ENCODE measurements at regions not wholly inside any gene's neighbourhood (a gene's known extent, or its start where the extent isn't known, plus 50 kb on each side); places are given as distances from the start of the nearest gene placed in this dataset.

- no peak for TF ChIP-seq TAF1 (IDR thresholded peaks at IDR 0.05; ENCODE audit: low read depth)
- TF ChIP-seq RAD21 (IDR thresholded peaks at IDR 0.05; ENCODE audit: low read depth), result no peak
- TF ChIP-seq TEAD4 (IDR thresholded peaks at IDR 0.05), result no peak
- no peak for TF ChIP-seq FOXM1 (IDR thresholded peaks at IDR 0.05; ENCODE audit: borderline replicate concordance, low read depth)
- no peak for TF ChIP-seq EP300 (IDR thresholded peaks at IDR 0.05; ENCODE audit: borderline replicate concordance)
- no peak for TF ChIP-seq YY1 (IDR thresholded peaks at IDR 0.05; ENCODE audit: low read depth)
- no peak for TF ChIP-seq CREB1 (IDR thresholded peaks at IDR 0.05; ENCODE audit: low read depth)
- no peak for TF ChIP-seq NFIC (IDR thresholded peaks at IDR 0.05)
- TF ChIP-seq REST (IDR thresholded peaks at IDR 0.05; ENCODE audit: low read depth), result no peak
- TF ChIP-seq MAX (IDR thresholded peaks at IDR 0.05), result no peak
- TF ChIP-seq TCF12 (IDR thresholded peaks at IDR 0.05; ENCODE audit: low read depth), result no peak
- no peak for TF ChIP-seq EGR1 (IDR thresholded peaks at IDR 0.05)
- no peak for TF ChIP-seq ZBTB7A (IDR thresholded peaks at IDR 0.05; ENCODE audit: low read depth)
- no peak for TF ChIP-seq USF1 (IDR thresholded peaks at IDR 0.05)
- no peak for TF ChIP-seq CEBPB (IDR thresholded peaks at IDR 0.05)
Observed at GRCh38 chr15:69808756-69809155, 289.0 kb downstream of the TLE3 start.

- TF ChIP-seq RAD21 (IDR thresholded peaks at IDR 0.05; ENCODE audit: low read depth) (no peak), EP300 (IDR thresholded peaks at IDR 0.05; ENCODE audit: borderline replicate concordance) (no peak), TCF12 (IDR thresholded peaks at IDR 0.05; ENCODE audit: low read depth) (no peak), TEAD4 (IDR thresholded peaks at IDR 0.05) (no peak), USF1 (IDR thresholded peaks at IDR 0.05) (no peak), CREB1 (IDR thresholded peaks at IDR 0.05; ENCODE audit: low read depth) (no peak), YY1 (IDR thresholded peaks at IDR 0.05; ENCODE audit: low read depth) (no peak), TAF1 (IDR thresholded peaks at IDR 0.05; ENCODE audit: low read depth) (no peak), NFIC (IDR thresholded peaks at IDR 0.05) (no peak), CEBPB (IDR thresholded peaks at IDR 0.05) (no peak), REST (IDR thresholded peaks at IDR 0.05; ENCODE audit: low read depth) (no peak), ZBTB7A (IDR thresholded peaks at IDR 0.05; ENCODE audit: low read depth) (no peak), EGR1 (IDR thresholded peaks at IDR 0.05) (no peak), MAX (IDR thresholded peaks at IDR 0.05) (no peak), FOXM1 (IDR thresholded peaks at IDR 0.05; ENCODE audit: borderline replicate concordance, low read depth) (no peak)
Observed at GRCh38 chr15:69809421-69809820, 288.3 kb downstream of the TLE3 start.

GRCh38 chr15:69810431-69811354, 287.0 kb downstream of the TLE3 start:
- TF ChIP-seq RAD21 (IDR thresholded peaks at IDR 0.05; ENCODE audit: low read depth) (no peak), CREB1 (IDR thresholded peaks at IDR 0.05; ENCODE audit: low read depth) (no peak), REST (IDR thresholded peaks at IDR 0.05; ENCODE audit: low read depth) (no peak), TEAD4 (IDR thresholded peaks at IDR 0.05) (no peak)

- TF ChIP-seq TAF1 (IDR thresholded peaks at IDR 0.05; ENCODE audit: low read depth) (0 out of 2 replicates have a peak, but pooled peaks have one; percentile 13), REST (IDR thresholded peaks at IDR 0.05; ENCODE audit: low read depth) (no peak)
Observed at GRCh38 chr15:69812861-69813261, 284.9 kb downstream of the TLE3 start.

Data from Ishikawa (cell line).